ENCODE measurements at regions not wholly inside any gene's neighbourhood (a gene's known extent, or its start where the extent isn't known, plus 50 kb on each side); places are given as distances from the start of the nearest gene placed in this dataset.

DNA sequence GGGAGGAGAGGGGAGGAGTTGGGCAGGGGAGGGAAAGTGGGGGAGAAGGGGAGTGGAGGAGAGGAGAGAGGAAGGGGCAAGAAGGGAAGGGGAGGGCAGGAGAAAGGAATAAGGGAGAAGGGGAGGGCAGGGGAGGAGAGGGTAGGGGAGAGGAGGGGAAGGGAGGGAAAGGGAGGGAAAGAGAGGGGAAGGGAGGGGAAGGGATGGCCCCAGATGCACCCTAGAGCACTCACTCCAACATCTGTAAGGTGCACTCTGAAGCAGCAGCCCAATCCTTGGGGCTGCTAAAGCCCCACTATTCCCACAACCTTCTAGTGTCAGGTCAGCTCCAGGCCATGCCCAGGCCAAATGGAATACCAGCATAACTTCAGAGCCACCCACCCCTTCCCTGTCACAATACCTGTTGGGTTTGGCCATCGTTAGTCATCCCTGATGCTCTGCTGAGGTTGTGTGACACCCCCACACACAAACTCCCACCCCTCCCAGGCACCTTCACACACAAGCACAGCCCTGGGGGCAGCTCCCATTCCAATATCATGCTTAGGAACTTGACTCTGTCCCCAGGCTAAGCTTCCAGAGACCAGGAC is 55.7 kb upstream of the PKDCC start:
- DNase-seq (ENCODE audit: low read depth in 1 of 2, low spot score in 1 of 2): no peak

GRCh38 chr2:41992671-41993434 is 55.0 kb upstream of the PKDCC start:
- no peak overlapping the region for H3K27ac ChIP-seq (replicated peaks)
- no peak overlapping the region for H3K4me3 ChIP-seq (replicated peaks; ENCODE audit: insufficient read depth, low read length)
- no peaks in the 10 kb centered on the region for H3K27me3 ChIP-seq (ENCODE audit: insufficient read depth, poor library complexity, severe bottlenecking)
- no peak for DNase-seq (ENCODE audit: low read depth in 1 of 2, low spot score in 1 of 2)
- no peak for TF ChIP-seq REST (IDR thresholded peaks at IDR 0.05; ENCODE audit: insufficient replicate concordance, low read depth)
- TF ChIP-seq POLR2AphosphoS5 (IDR thresholded peaks at IDR 0.05; ENCODE audit: low read depth): no peak
- TF ChIP-seq, protein P1, sequence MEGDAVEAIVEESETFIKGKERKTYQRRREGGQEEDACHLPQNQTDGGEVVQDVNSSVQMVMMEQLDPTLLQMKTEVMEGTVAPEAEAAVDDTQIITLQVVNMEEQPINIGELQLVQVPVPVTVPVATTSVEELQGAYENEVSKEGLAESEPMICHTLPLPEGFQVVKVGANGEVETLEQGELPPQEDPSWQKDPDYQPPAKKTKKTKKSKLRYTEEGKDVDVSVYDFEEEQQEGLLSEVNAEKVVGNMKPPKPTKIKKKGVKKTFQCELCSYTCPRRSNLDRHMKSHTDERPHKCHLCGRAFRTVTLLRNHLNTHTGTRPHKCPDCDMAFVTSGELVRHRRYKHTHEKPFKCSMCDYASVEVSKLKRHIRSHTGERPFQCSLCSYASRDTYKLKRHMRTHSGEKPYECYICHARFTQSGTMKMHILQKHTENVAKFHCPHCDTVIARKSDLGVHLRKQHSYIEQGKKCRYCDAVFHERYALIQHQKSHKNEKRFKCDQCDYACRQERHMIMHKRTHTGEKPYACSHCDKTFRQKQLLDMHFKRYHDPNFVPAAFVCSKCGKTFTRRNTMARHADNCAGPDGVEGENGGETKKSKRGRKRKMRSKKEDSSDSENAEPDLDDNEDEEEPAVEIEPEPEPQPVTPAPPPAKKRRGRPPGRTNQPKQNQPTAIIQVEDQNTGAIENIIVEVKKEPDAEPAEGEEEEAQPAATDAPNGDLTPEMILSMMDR (IDR thresholded peaks at IDR 0.05; ENCODE audit: insufficient read depth, low read length): no peak
- TF ChIP-seq SPI1 (IDR thresholded peaks at IDR 0.05; ENCODE audit: borderline replicate concordance, low read depth): no peak
- TF ChIP-seq GABPA (IDR thresholded peaks at IDR 0.05; ENCODE audit: low read depth): no peak

More for the DNA sequence above, 55.7 kb upstream of the PKDCC start:
- Histone ChIP-seq H3K27ac (replicated peaks) (no peak overlapping the region), H3K4me3 (replicated peaks; ENCODE audit: insufficient read depth, low read length) (no peak overlapping the region), H3K27me3 (ENCODE audit: insufficient read depth, poor library complexity, severe bottlenecking) (no peaks in the 10 kb centered on the region)
- TF ChIP-seq SPI1 (IDR thresholded peaks at IDR 0.05; ENCODE audit: borderline replicate concordance, low read depth) (no peak), REST (IDR thresholded peaks at IDR 0.05; ENCODE audit: insufficient replicate concordance, low read depth) (no peak), POLR2AphosphoS5 (IDR thresholded peaks at IDR 0.05; ENCODE audit: low read depth) (no peak), GABPA (IDR thresholded peaks at IDR 0.05; ENCODE audit: low read depth) (no peak)
- TF ChIP-seq, protein P1 (IDR thresholded peaks at IDR 0.05; ENCODE audit: insufficient read depth, low read length): no peak

- Histone ChIP-seq H3K27ac (replicated peaks) (no peak overlapping the region), H3K4me3 (replicated peaks; ENCODE audit: insufficient read depth, low read length) (no peak overlapping the region), H3K27me3 (ENCODE audit: insufficient read depth, poor library complexity, severe bottlenecking) (no peaks in the 10 kb centered on the region)
- DNase-seq (ENCODE audit: low read depth in 1 of 2, low spot score in 1 of 2): no peak
- TF ChIP-seq, protein P1 (IDR thresholded peaks at IDR 0.05; ENCODE audit: insufficient read depth, low read length): no peak
- TF ChIP-seq REST (IDR thresholded peaks at IDR 0.05; ENCODE audit: insufficient replicate concordance, low read depth) (no peak), POLR2AphosphoS5 (IDR thresholded peaks at IDR 0.05; ENCODE audit: low read depth) (no peak), GABPA (IDR thresholded peaks at IDR 0.05; ENCODE audit: low read depth) (no peak), SPI1 (IDR thresholded peaks at IDR 0.05; ENCODE audit: borderline replicate concordance, low read depth) (no peak)
Observed at GRCh38 chr2:41993435-41993925, 54.3 kb upstream of the PKDCC start.

All from HL-60 (cell line).